ENCODE measurements at regions not wholly inside any gene's neighbourhood (a gene's known extent, or its start where the extent isn't known, plus 50 kb on each side); places are given as distances from the start of the nearest gene placed in this dataset.

DNA sequence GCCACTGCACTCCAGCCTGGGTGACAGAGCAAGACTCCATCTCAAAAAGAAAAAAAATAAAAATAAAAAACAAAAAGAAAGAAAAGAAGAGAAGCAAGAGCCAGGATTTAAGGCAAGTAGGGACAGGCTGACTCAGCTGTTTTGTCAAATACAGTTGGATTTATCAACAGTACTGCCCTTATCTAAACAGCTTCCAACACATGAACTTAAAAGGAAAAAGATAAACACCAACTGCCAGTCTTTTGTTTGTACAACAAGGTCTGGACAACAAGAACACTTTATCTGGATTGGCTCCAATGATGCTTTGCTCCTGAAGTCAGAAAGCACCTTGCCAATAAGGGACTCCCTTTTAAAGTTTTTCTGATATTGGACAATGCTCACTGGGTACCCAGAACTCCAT is 886.0 kb downstream of the ADGRL2 start:
- no peak for DNase-seq
- intact Hi-C loops (cut with DNase I), result no loop called here
- ATAC-seq, result no peak

DNA sequence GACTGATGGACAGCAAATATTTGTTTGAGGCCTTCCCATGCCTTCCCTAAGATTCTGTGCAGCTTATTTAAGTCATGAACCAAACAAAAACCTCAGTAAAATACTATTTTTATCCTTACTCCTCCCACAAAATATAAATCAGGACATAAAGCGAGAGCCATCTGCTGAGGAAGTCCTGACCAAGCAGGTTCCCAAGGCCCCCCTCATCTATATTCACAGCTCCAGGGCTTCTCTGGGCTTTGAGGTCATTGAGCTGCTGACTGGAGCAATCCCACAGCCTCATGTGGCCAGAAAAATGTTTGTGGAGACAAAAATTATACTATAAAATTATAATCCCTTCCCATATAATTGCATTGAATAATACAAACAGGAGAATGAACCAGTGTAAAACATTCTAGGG is 846.2 kb downstream of the ADGRL2 start:
- intact Hi-C loops (cut with DNase I), result no loop called here
- no peak for ATAC-seq
- no peak for DNase-seq

DNA sequence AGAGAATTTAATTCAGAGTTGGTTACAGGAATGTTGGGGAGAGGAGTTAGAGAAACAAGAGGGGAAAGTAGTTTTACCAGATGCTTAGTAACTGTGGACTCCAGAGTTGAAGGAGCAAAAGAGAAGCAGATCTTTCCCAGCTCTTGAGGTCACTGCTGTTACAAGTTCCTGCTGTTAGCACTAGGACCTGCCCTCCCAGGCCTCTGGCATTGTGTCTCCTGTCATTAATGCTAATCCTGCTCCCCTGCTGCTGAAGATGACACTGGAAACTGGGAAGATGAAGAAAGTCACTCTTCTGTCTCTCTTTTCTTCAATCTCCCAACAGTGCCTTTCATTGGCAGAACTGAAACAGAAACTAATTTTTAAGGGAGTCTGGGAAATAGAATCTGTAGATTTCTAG is 845.6 kb downstream of the ADGRL2 start:
- no peak for DNase-seq
- intact Hi-C loops (cut with DNase I), result no loop called here

DNA sequence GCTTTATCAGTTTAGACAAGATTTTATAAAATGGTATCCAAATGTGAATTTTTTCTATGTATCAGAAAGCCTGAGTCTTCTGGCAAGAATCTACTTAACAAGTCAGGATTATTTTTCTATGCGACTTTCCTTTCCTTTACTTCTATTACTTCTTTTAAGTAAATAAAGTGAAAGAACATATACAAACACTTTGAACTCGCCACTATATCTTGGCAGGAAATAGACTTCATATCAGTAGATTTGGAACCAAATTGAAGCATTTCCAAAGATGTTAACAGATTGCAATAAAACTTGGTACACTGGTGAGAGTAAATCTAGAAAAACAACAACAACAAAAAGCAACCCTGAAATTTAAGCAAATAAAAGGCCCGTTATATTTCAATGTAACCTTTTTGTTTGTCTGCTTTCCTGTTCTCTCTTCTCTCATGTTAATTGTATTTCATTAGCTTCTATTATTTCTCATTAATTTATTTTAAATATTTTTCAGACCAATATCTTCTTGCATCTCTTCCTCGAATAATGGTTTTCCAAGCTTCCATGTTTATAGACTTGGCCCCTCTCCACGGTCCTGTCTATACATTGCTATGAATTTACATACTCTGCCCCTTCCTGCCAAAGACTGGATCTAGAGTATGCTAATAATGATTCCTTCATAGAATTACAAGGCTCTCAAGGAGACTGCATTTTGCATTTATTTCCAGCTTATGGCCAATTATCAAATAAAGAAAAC is 843.6 kb downstream of the ADGRL2 start:
- no peak for DNase-seq
- ATAC-seq, result no peak
- intact Hi-C loops (cut with DNase I), result no loop called here

More for the DNA sequence above, 845.6 kb downstream of the ADGRL2 start:
- no peak for ATAC-seq

DNA sequence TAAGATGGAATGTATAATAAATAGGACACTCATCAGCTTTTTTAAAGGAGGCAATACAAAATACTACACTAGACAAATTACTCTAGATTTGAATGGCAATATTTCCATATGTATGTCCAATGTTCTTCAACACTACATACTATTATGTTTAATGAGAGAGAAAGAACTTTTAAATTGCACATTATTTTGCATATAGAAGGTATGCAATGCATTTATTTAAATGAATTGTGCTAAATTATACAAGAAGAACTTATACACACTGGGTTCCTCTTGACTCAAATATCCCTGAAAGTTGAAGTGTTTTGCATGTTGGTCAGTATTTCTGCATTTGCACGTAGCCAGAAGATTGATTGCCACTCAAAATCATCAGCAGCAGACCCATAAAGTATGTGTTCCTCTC is 839.6 kb downstream of the ADGRL2 start:
- DNase-seq (no peak), ATAC-seq (no peak)
- intact Hi-C loops (cut with DNase I), result no loop called here

DNA sequence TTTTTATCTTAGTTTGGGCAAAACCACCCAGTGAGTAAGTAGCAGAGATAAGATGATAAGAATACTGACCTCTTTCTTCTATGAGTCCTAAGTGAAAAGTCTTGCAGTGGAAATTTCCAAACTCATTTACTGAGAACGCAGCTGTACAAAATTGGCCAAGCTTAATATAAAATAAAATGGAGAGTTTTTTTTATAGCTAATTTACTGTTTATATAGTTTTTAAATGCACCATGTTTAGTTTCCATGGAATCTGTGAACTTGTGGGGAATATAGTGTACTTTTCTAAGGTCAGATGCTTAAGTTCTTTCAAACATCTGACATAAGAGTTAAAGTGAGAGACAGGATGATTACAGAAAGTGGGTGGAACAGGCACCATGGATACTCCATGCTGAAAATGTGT is 833.5 kb downstream of the ADGRL2 start:
- no peak for DNase-seq
- intact Hi-C loops (cut with DNase I), result no loop called here
- ATAC-seq, result no peak

DNA sequence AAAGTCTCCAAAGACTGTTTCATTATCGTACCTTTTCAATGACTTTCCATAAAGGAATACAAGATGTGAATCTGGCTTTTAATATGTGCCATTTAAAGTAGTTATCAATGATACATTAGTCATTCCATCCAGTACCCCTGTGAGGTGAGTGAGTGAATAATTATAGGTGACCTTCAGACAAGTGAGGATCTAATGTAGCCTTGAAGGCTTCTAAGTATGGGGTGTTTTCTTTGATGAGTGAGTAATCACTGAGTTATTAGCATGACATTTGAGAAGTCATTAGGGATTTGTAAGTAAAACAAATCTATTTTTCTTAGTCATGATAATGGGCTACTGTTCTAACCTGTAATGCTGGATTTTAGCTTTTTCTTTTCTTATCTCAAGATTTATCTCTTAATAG is 831.4 kb downstream of the ADGRL2 start:
- DNase-seq (no peak), ATAC-seq (no peak)
- intact Hi-C loops (cut with DNase I), result no loop called here

DNA sequence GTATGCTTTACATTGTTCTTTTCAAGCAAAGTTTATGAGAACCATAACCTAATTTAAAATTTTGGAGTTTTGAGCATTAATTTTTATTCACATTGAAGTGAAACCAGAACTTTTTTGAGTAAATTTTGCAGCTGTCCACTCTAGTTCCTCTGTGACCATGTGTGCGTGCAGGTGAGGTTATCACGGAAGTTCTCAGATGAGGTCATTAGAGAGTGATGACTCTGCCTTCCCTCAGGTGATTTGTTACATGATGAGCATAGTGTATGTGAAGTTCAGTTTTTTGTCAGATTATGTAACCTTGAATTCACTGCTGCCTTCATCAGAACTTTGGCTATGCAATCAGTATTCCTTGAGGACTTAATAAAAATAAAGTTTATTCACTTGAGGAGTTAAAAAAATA is 828.2 kb downstream of the ADGRL2 start:
- no peak for ATAC-seq
- intact Hi-C loops (cut with DNase I), result no loop called here
- no peak for DNase-seq

DNA sequence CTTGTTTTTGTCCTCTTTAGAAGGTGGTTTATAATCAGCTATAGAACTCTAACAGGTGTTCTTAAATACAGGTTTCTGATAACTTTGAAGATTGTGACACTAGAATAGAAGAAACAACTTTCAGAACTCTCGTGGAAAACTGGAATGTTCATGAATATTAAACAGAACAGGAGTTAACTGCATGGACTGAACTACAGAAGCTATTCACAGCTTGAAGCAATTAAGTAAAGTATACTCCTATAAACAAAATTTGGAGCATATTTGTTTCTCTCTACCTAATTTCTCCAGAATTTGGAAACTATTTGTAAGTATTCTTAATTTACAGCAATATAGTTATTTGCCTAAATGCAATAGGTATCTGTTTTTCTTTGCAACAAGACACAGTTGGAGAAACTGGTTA is 824.8 kb downstream of the ADGRL2 start:
- ATAC-seq, result no peak

DNA sequence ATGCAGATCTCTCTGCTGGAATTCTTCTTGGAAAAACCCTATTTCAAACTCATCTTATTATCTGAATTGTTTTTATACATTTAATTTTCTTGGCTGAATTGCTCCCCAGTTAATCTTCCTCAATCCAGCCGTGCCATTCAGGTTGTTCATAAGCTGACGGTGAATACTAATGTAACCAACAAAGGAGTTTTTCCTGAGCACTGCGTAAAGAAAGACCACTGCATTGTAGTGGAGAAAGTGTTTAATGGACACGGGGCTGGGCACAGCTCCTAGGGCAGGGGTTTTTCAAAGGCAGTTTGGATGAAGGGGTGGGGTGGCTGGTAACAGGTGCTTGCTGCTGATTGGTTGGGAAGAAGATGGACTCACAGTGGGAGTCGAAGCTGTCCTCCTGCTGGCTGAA is 820.3 kb downstream of the ADGRL2 start:
- no peak for ATAC-seq
- no peak for DNase-seq
- intact Hi-C loops (cut with DNase I), result no loop called here

More for the DNA sequence above, 824.8 kb downstream of the ADGRL2 start:
- intact Hi-C loops (cut with DNase I), result no loop called here
- no peak for DNase-seq

DNA sequence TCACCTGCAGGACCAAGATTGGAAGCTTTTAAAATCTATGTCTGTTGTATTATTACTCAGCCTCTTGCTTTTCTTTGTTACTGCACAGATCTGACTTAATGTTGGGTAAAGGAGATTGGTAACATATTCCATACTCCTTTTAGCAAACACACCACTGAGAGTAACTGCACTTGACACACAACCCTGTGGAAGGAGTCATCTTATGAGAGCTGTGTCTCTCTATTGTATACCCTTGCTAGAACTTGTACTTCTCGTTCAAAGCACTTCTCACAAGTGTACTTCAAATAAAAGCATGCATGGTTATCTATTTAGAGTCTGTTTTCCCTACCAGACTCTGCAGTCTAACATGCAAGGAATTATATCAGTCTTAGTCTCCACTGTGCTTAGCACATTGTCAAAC is 813.4 kb downstream of the ADGRL2 start:
- intact Hi-C loops (cut with DNase I), result no loop called here
- ATAC-seq, result no peak
- DNase-seq, result no peak

DNA sequence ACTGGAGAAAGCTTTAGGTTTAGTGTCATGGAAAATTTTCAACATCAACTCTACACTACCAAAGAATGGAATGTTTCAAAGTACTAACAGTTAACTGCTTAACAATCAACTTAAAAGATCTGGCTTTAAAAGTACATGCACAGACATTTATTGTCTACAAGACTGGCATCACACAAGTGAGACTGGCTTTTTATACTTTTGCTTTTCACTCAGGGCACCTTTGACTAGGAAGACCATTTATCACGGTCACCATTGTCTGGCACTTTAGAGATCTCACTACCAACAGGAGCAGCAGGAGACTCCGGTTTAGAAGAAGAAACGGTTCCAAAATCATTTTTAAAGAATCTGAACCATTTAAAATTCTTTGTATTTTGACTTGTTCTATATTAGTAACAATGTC is 812.3 kb downstream of the ADGRL2 start:
- intact Hi-C loops (cut with DNase I), result no loop called here
- no peak for ATAC-seq

DNA sequence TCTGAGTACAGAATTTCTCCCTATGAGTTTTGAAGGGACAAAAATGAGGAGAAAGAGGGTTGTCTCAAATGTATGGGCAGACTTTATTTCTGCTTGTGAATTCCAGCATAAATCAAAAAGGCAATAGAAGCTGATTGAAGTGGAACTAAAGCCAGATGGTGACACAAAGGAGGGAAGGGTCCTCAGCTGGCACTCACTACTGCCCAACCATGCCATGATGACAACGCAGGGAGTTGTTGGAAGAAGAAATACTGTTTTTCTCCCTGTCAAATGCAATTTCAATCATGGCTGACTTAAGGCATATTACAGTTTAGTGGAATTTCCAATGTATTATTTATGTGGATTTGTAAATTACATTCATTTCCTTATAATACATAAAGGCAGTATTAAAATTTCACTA is 805.8 kb downstream of the ADGRL2 start:
- DNase-seq (no peak), ATAC-seq (no peak)
- intact Hi-C loops (cut with DNase I), result no loop called here

More for the DNA sequence above, 812.3 kb downstream of the ADGRL2 start:
- DNase-seq, result no peak

DNA sequence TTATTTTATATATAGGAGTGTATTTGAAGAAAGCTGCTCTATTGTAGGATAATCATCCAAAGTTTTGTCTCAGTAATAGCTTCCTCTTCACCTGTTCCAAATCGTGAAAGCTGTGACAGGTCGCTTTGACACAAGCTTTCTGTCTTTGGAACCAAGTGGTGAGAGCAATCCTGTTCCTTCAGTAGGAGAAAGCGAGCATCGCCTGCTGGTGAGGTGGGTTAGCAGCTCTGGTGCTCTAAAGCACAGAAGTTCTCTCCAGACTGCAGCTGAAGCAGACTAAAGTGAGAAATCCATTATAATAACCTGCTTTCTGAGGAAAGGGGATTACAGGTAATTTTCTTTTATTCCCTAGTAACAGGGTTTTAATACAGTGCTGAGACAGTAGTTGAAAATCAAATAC is 803.8 kb downstream of the ADGRL2 start:
- no peak for DNase-seq
- intact Hi-C loops (cut with DNase I), result no loop called here
- no peak for ATAC-seq

DNA sequence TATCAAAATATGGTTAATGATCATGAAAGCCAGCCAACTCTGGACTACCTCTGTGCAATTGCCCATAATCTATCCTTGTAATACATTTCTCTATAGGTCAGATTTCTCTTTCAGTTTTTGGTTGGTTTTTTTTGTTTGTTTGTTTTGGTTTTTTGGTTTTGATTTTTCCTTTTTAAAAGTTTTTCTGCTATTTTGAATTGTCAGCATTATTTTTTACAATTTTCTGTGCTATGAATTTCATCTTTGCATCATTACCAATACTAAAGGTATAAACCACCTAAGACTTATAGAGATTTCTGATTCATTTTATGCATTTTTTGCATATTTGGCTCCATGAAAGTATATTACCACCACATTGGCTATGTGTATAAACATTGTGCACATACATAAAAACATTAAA is 799.6 kb downstream of the ADGRL2 start:
- no peak for DNase-seq
- no peak for ATAC-seq
- intact Hi-C loops (cut with DNase I), result no loop called here

DNA sequence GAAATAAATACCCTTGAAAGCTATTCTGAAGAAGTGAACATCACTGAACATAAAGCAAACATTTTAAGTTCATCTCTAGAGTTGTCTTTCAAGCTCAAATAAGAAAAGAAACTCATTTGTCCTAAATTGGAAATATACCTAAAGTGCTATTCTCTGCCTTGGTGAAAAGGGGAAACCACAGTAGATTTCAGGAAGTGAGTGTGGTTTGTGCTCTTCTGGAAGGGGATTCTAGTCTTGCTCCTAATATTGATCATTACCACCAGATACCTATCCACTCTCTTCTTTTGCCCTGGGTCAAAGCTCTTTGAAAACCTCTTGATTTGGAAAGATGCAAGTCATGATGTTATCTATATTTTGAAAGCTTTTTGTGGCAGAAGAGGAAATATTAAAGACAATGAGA is 798.1 kb downstream of the ADGRL2 start:
- DNase-seq (no peak), ATAC-seq (no peak)
- intact Hi-C loops (cut with DNase I), result no loop called here

DNA sequence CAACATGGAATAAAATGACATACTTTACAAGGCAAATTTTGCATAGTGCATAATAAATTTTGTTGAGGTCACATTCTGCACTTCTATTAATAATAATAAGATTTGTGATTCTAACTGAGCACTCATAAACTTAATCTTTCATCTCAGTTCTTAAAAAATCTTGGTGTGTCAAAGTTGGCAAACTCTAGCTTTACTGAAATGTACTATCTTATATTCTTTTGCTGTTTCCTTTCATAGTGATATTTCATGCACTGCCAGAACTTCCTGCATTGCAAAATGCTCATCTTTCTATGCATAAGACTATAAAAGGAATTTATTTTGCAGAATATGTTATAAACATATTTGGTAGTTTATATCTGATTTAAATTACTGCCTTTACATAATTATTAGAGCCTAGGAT is 797.6 kb downstream of the ADGRL2 start:
- no peak for ATAC-seq
- DNase-seq, result no peak
- intact Hi-C loops (cut with DNase I), result no loop called here

DNA sequence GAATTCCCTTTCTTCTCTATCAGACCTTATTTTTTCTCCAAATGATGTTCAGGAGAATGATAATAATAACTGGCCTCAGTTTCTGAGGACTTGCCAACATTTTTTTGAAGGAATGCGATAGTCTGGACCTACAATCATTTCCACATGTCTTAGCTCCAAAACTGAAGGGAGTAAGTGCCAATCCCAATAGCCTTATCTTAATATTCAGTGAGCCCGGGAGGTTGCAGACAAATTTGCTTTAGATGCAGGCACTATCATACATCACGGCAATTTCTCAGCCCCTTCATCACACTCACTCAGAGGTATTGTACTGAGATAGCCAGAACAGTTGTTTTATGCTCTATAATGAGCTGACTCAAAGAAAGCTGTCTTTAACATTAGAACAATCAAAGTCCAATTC is 796.9 kb downstream of the ADGRL2 start:
- intact Hi-C loops (cut with DNase I), result no loop called here
- ATAC-seq, result peak in 1 of 2 donors; percentile 21
- no peak for DNase-seq

DNA sequence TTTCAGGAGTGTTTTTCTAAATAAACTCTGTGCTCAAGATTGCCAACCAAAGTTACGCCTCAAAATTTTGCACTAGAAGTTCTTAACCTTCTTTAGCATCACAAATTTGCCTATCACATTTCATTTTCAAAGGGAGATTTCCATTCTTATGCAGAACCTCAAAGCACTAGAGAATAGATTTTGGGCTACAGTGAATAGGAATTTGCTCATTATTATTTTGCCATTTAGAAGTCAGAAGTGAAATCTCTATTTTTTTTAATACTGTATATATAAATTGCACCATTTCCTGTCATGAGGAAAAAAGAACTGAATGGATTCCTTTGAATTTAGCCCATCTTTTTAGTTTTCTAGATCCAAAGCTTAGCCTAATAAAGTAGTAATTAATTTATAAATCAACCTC is 796.4 kb downstream of the ADGRL2 start:
- ATAC-seq (no peak), DNase-seq (no peak)
- intact Hi-C loops (cut with DNase I), result no loop called here

DNA sequence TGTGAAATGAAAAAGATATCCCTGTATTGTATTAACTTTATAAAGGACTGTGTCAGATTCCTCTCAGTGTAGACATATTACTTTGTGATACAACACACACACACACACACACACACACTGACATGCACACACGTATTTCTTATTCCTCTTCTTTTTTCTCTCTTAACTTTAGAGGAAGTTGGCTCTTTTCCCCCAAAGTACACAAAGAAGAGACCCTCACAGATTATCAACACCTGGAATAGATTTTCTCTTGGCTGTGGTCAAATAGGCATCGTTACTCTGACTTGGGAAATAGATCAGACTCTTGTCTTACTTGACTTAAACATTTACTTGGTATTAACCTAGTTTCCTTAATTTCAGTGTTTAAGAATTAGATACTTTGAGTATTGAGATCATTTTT is 792.8 kb downstream of the ADGRL2 start:
- ATAC-seq (no peak), DNase-seq (no peak)
- intact Hi-C loops (cut with DNase I), result no loop called here

DNA sequence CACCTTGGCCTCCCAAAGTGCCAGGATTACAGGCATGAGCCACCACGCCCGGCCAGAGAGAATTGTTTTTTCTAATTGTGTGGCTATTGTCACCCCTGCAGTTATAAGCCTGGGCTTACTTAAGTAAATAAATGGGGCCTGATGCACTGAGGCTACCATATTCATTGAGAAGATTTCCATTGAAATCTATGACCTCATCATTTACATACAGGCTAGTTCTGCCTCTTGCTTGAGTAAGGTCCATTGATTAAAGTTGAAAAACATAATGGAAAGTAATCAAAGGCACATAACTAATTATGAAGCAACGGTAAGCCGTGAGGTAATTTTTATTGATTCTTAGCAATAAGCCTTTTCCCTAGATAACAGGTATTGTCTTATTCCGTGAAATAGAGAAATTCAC is 788.9 kb downstream of the ADGRL2 start:
- intact Hi-C loops (cut with DNase I), result no loop called here
- DNase-seq (no peak), ATAC-seq (no peak)

DNA sequence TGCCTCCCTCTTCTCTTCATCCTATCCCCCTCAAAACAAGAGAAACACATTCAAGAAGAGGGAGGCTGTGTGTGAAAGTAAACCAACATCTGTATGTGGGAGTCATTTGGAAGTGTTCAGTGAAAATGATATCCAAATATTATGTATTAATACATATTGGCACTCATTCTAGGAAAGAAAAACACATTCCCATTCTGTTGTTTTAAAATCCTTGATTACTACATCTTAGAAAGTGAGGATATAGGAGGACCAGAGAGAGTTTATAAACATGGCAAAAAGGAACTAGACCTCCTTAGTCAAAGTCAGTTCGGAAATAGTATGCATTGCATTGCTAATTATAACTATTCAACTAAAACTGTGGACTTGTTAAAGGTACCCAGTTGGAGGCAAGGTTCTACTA is 786.6 kb downstream of the ADGRL2 start:
- intact Hi-C loops (cut with DNase I), result no loop called here
- DNase-seq (no peak), ATAC-seq (no peak)

All from left cardiac atrium (tissue), 4 donors.